Fibroblast of skin of left quadriceps (primary cell): ENCODE measurements at regions not wholly inside any gene's neighbourhood (a gene's known extent, or its start where the extent isn't known, plus 50 kb on each side); places are given as distances from the start of the nearest gene placed in this dataset.
"Not testable (repeated sequence)": the region's sequence is repeated elsewhere in the genome, so short reads cannot be mapped to it uniquely, and the experiment has no call there.

Source experiments
- DNase-seq, 2 experiments: peaks; one replicate each; pipeline ENCODE4 v3.0.0-alpha.2; 2013; ENCODE audit warnings: low read depth in 2 of 2

DNA sequence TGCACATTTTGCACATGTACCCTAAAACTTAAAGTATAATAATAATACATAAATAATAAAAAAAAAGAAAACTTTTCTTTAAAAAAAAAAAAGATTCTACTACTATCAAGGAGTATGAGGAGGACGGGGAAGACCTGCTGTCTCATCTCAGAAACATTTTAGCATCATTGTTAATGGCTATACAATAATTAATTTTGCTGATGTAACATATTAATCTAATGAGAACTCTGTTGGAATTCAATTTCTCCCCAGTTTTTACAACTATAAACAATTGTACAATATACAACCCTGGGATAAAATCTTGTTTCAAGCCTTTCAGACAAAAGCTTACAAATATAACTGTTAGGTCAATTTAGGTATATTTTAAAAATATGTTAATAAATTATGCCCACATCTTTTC lies 139.0 kb upstream of the GRIN3A start:
- DNase-seq, result no peak

DNA sequence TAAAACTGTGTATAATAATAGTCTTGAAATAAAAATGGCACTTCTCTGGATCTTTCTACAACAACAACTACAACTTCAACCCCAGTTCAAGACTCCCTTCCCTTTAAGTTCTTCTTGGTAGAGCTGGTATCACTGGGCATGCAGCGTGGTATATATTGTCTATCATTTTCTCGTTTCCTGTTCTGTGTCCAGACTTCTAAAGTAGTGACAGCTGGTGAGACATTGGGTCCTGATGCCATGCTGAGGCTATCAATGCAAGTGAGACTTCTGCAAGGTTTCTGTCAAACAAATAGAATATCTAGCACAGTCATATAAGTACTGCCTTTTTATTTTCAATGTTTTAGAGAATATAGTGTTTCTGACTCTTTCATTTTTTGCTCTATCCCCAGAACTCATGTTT lies 123.0 kb upstream of the GRIN3A start:
- no peak for DNase-seq

DNA sequence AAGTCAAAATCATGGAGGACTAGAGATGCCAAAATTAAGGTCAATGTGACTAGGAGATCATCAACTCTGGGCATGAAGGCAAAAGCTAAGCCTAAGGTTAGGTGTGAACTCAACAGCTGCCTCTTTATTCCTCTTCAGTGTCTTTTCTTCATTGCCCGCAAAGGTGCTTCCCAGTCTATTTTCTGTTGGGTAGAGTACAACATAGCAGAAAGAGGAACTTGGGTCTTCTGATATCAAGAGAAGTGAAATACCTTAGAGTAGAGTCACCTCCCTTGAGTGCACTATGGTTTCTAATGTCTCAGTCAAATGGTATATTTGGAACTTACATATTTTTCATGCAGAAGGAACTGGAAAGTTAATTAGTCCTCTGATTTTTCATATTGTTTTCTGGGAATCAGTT lies 122.5 kb upstream of the GRIN3A start:
- no peak for DNase-seq

DNA sequence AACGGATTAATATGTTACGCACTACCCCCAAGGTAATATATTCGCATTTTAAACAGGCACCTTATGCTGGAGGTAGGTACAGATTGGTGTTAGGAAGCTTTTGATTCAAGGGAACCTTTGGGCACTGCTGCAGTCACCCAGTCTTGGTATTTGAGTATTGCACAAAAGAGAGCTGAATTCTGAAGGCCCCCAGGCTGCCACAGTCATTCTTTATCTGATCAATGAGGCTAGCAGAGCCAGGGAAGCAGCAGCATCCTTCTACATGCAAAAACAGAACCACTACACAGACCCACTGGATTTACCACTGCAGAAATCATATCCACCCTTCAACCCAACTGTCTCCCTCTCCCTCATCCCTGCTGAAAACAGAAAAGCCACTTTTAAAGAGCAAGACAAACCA lies 121.2 kb upstream of the GRIN3A start:
- DNase-seq, result no peak

DNA sequence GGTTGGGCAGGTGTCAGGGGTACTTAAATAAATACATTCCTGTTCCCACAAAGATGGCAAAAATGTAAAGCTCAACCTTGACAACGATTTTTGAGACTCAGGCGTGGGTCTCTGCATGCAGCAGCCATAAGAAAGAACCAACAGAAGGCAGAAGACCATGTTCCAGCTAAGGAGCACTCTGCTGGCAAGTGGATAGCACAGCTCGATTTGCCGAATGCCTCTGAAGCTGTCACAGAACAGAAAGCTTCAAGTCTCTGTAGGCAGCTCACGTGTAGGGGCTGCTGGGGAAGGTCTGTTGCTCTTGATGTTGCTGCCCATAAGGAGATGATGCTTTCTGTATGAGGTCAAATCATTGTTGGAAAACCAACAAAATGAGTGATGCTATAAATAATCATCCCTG lies 119.6 kb upstream of the GRIN3A start:
- no peak for DNase-seq

DNA sequence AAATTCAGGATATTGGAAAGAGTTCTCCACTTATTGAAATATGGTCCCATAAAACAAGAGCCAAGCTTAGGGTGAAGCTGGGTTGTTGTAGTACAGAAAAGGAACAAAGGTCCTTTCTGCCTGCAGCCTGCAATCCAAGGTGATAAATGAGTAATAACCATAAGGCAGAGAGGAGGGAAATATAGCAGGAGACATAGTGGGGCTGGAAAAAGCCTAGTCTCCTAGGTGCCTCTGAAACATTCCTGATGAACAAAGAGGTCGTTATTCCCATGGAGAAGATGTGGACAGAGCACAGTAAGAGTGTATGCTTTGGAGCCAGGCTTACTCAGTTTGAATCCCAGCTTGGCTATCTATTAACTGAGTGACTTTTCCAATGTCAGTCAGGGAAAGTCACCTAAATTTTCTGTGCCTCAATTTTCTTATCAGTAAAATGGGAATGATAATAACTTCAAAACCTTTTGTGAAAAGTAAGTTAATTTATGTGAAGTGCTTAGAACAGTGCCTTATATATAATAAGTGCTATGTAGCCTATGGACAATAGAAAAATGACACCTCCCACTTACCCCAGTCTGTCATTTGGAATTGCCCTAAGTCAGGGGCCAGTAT lies 110.8 kb upstream of the GRIN3A start:
- DNase-seq, result no peak

DNA sequence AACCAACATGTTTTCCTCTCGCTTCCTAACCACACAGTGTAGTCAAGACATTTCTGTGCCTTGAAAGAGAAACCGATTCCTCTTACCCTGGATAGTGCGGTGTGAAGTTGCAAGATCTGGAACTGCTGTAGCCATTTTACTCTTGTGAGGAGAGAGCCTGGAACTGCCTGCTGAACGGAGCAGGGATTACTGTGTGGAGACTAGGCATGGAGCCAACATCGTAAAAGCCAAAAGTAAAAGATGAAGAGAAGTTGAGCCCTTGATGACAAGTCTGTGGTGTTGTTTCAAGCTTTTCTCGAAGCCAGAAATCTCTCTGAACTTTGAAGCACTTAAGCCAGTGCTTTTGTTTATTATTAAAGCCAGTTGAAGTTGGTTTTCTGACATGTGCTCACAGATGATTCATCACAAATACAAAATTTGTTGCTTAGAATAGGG lies 110.1 kb upstream of the GRIN3A start:
- peak; percentile 45 to 54 for DNase-seq

DNA sequence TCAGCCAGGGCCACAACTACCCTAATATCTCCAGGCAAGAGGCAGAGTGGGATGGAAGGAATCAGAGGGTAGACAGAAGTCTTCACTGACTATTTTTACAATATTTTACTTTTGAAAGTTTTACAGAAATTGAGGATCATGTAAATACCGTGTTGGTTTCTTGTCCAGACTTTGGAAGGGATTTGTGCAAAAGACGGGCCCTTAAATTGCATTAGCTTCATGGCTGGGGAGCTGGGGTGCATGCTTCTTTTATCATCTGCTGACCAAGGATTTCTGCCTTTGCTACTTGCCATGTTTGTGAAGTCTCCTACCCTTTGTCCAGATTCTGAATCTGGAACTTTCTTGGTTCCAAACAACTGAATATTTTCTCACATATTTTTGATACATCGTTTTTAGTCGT lies 107.7 kb upstream of the GRIN3A start:
- no peak for DNase-seq

DNA sequence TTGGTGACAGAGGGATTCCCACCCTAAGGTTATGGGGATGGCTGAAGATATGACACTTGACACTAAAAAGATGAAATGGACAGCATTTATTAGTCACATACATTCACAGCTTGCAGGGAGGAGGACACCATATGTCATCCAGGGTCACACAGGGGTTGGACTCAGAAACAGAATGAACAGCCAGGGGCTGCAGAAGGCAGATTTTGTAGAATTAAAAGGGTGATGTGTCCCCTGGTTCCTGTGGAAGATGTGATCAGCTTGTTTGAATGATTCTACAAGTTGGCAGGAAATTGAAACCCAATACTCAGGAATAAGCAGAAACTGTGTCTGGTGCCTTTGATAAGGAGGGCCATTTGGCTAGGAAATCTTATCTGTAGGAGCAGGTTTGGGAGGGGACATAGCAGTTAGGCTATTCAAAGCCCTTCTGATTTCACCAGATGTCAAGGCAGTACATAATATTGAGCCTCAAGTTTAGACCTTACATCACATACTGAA lies 102.3 kb upstream of the GRIN3A start:
- no peak for DNase-seq

DNA sequence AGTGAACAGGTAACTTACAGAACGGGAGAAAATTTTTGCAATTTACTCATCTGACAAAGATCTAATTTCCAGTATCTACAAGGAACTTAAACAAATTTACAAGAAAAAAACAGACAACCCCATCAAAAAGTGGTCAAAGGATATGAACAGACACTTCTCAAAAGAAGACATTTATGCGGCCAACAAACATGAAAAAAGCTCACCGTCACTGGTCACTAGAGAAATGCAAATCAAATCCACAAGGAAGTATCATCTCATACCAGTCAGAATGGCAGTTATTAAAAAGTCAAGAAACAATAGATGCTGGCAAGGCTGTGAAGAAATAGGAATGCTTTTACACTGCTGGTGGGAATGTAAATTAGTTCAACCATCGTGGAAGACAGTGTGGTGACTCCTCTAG lies 100.5 kb upstream of the GRIN3A start:
- DNase-seq, result not testable (repeated sequence)

DNA sequence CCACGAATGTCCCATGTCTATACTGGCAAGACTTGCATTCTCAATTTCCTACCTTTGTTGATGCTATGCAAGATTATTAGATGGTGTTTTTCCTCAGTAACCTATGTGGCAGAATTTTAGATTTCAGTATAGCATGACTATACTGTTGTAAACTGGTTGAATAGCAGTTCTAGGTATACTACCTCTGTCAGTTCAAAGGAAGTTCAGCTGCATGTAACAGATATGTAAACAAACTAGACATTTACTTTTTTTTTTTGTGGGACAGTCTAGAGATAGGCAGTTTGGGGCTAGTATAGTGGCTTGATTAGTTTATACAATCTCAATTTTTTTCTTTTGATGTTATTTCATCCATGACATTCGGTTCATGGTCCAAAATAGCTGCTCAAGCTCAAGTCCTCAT lies 97.6 kb upstream of the GRIN3A start:
- no peak for DNase-seq

DNA sequence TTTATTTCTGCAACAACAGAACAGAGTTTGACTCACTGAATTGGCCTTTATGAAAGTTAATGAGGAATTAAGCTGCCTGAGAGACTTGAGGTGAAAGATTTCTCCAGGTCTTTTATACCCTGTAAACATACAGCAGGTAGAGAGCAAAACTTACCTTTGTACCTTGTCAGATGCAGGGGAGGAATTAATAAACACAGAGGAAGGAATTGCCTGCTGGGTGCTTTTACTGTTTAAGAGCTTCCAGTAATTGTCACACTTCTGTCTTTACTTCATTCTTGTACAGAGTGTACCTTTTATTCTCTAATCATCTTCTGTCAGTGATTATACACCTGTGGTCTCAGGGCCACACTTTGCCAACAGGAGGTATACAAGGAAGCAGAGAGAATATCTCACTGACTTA lies 94.0 kb upstream of the GRIN3A start:
- no peak for DNase-seq

DNA sequence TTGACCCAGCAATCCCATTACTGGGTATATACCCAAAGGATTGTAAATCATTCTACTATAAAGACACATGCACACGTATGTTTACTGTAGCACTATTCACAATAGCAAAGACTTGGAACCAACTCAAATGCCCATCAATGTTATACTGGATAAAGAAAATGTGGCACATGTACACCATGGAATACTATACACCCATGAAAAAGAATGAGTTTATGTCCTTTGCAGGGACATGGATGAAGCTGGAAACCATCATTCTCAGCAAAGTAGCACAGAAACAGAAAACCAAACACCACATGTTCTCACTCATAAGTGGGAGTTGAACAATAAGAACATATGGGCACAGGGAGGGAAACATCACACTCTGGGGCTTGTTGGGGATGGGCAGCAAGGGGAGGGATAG lies 83.0 kb upstream of the GRIN3A start:
- DNase-seq, result not testable (repeated sequence)

DNA sequence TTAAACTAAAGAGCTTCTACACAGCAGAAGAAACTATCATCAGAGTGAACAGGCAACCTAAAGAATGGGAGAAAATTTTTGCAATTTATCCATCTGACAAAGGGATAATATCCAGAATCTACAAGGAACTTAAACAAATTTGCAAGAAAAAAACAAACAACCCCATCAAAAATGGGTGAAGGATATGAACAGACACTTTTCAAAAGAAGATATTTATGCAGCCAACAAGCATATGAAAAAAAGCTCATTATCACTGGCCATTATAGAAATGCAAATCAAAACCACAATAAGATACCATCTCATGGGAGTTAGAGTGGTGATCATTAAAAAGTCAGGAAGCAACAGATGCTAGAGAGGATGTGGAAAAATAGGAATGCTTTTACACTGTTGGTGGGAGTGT lies 82.5 kb upstream of the GRIN3A start:
- DNase-seq, result not testable (repeated sequence)

DNA sequence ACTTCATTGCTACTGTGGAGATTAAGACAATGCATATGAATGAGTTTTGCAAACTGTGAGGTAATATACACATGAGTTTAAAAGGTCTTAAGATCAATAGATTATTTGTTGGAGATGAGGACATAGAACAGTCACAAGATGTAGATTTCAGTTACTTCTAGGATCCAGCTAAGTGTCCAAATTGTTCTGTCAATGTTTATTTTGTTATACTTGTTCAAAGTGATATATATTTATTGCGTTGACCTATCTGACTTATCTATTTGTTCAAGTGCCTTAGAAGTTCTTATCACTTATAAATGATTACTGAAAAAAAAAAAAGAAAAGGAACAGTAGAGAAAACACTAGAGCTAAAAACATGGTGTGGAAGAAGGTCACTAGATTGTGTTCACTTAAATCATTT lies 75.6 kb upstream of the GRIN3A start:
- no peak for DNase-seq

DNA sequence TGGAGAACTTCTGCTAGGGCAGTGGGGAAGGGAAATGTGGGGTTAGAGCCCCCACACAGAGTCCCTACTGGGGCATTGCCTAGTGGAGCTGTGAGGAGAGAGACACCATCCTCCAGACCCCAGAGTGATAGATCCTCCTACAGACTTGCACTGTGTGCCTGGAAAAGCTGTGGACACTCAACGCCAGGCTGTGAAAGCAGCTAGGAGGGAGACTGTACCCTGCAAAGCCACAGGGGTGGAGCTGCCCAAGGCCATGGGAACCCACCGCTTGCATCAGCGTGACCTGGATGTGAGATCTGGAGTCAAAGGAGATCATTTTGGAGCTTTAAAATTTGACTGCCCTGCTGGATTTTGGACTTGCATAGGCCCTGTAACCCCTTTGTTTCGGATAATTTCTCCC lies 69.4 kb upstream of the GRIN3A start:
- not testable (repeated sequence) for DNase-seq

DNA sequence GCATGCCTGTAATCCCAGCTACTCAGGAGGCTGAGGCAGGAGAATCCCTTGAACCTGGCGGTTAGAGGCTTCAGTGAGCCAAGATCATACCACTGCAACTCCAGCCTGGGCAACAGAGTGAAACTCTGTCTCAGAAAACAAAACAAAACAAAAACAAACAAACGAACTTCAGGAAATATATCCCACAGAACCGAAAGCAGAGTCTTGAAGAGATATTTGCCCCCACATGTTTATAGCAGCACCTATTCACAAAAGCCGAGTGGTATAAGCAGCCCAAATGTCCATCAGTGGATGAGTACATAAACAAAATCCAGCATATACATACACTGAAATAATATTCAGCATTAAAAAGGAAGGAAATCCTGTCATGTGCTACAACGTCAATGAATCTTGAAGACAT lies 57.6 kb upstream of the GRIN3A start:
- no peak for DNase-seq

DNA sequence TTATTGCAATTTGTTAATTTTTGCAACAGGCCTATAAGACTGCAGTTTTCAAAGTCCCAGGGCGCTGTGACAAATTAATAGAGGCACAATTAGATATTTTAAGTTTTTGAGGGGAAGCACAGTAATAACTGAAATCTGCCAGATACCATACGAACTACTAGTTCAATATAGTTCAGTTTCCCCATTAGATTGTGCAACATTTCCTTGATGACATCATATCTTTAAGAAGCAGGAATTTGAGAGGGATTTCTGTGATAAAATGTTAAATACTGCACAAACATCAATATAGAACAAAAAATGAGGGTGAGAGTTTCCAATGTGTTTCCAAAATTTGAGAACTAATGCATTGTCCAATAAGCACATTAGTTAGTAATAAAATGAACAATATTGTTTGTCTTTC lies 56.7 kb upstream of the GRIN3A start:
- no peak for DNase-seq

DNA sequence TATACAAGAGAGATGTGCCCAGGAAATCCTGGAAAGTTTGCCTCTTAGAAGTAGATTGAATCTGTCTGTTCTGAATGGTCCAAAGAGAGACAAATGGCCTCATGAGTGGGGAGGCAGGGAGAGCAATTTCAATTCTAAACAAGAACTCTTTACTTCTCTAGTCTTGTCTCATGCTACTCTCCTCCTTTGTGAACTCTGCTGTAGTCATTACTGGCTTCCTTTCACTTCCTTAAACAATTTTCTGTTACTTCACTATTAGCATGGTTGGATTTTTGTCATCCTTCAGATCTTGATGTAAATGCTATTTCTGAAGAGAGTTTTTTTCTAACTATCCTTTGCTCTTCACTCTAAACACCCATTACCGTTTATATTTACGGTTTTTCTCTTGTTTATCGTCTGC lies 54.0 kb upstream of the GRIN3A start:
- DNase-seq, result no peak

DNA sequence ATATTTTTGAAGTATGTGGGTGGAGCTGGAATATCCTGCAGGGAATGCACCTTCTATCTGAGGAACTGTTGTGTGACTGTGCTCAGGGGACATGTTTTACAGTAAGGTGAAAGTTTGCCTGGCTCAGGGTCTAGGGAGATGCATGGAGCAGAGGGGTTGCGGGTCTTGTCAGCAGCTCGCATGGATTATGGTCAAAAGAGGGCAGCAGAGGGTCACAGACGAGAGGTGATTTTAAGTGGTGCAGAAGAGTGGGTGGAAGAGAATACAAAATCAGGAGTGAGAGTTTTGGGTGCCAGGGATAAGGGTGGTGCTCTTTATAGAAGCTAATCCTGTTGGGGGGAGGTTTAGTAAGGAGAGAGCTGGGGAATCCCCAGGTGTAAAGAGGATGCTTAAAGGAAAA lies 53.5 kb upstream of the GRIN3A start:
- DNase-seq, result peak; percentile 0 to 1

DNA sequence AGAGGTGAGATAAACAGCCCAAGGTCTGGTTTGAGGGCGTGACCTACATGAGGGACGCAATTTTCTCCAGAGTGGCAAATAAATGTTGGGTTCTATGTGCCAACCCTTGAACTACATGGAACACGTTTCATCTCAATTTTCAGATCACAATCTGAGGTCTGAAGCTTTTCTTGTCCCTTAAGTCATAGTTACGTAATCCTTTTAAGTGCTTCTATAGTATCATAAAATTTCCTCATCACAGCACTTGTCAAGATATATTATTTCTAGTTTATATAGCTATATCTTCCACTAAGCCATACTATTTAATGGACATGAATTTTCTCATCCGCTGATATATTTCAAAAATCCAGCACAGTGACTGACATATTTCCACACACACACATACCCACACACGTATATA lies 53.1 kb upstream of the GRIN3A start:
- DNase-seq, result no peak
